Fibroblast of skin of back (primary cell): ENCODE measurements at regions not wholly inside any gene's neighbourhood (a gene's known extent, or its start where the extent isn't known, plus 50 kb on each side); places are given as distances from the start of the nearest gene placed in this dataset.
A peak's percentile ranks its signal among the peaks of the same experiment; 100 is the strongest.
"Not testable (repeated sequence)": the region's sequence is repeated elsewhere in the genome, so short reads cannot be mapped to it uniquely, and the experiment has no call there.

ENCODE experiments used
- DNase-seq: peaks from one replicate; pipeline ENCODE4 v3.0.0-alpha.2; 2013

GRCh38 chr17:34771891-34772290 lies 189.4 kb downstream of the CCT6B start:
- DNase-seq: no peak

GRCh38 chr17:34770586-34770985 lies 190.7 kb downstream of the CCT6B start:
- no peak for DNase-seq

- no peak for DNase-seq
Measured at GRCh38 chr17:34769899-34770298, 190.5 kb downstream of the TMEM132E start.

- DNase-seq: no peak
Measured at GRCh38 chr17:34769049-34769448, 189.7 kb downstream of the TMEM132E start.

- DNase-seq: no peak
Measured at GRCh38 chr17:34765291-34765690, 185.9 kb downstream of the TMEM132E start.

GRCh38 chr17:34764716-34765115 lies 185.3 kb downstream of the TMEM132E start:
- DNase-seq: no peak

GRCh38 chr17:34763728-34764665 lies 184.6 kb downstream of the TMEM132E start:
- no peak for DNase-seq

GRCh38 chr17:34762078-34762477 lies 182.7 kb downstream of the TMEM132E start:
- DNase-seq: no peak

GRCh38 chr17:34761646-34762045 lies 182.3 kb downstream of the TMEM132E start:
- no peak for DNase-seq

GRCh38 chr17:34760931-34761495 lies 181.6 kb downstream of the TMEM132E start:
- no peak for DNase-seq

- DNase-seq: no peak
Measured at GRCh38 chr17:34758718-34759117, 179.3 kb downstream of the TMEM132E start.

- no peak for DNase-seq
Measured at GRCh38 chr17:34758316-34758715, 178.9 kb downstream of the TMEM132E start.

- no peak for DNase-seq
Measured at GRCh38 chr17:34757611-34758010, 178.2 kb downstream of the TMEM132E start.

GRCh38 chr17:34757106-34757505 lies 177.7 kb downstream of the TMEM132E start:
- no peak for DNase-seq

GRCh38 chr17:34756637-34757021 lies 177.2 kb downstream of the TMEM132E start:
- DNase-seq: peak; percentile 26

- DNase-seq: no peak
Measured at GRCh38 chr17:34755981-34756636, 176.7 kb downstream of the TMEM132E start.

- no peak for DNase-seq
Measured at GRCh38 chr17:34755371-34755770, 176.0 kb downstream of the TMEM132E start.

- DNase-seq: no peak
Measured at GRCh38 chr17:34750004-34750403, 170.6 kb downstream of the TMEM132E start.

GRCh38 chr17:34741967-34742366 lies 162.6 kb downstream of the TMEM132E start:
- no peak for DNase-seq

GRCh38 chr17:34740565-34741520 lies 161.5 kb downstream of the TMEM132E start:
- DNase-seq: no peak

GRCh38 chr17:34739386-34739785 lies 160.0 kb downstream of the TMEM132E start:
- no peak for DNase-seq

- not testable (repeated sequence) for DNase-seq
Measured at GRCh38 chr17:34737673-34738072, 158.3 kb downstream of the TMEM132E start.
